NB4 (cell line): ENCODE measurements at regions not wholly inside any gene's neighbourhood (a gene's known extent, or its start where the extent isn't known, plus 50 kb on each side); places are given as distances from the start of the nearest gene placed in this dataset.

Experiments used
- DNase-seq: peaks from one replicate; pipeline ENCODE4 v3.0.0; 2010; ENCODE audit warnings: low read depth
- H3K4me3 ChIP-seq: one replicate; pipeline ENCODE4 v1.5.1; 2011; ENCODE audit warnings: mild to moderate bottlenecking, low read depth, low read length, moderate library complexity
- CTCF ChIP-seq: IDR thresholded peaks from one replicate; pipeline ENCODE4 v1.5.1; 2012; ENCODE audit warnings: low read depth, low read length
- MAX ChIP-seq: IDR thresholded peaks from 2 replicates; pipeline ENCODE4 v1.6.1; 2011; ENCODE audit warnings: low read depth, low read length
- MYC ChIP-seq: IDR thresholded peaks from 2 replicates; pipeline ENCODE4 v1.6.1; 2011; ENCODE audit warnings: low read depth, low read length
- POLR2A ChIP-seq: IDR thresholded peaks from 2 replicates; pipeline ENCODE4 v1.6.1; 2011; ENCODE audit warnings: mild to moderate bottlenecking; ENCODE audit not compliant: insufficient read length; ENCODE audit errors: extremely low read depth

- TF ChIP-seq MYC (no peak), MAX (no peak), POLR2A (no peak), CTCF (no peak)
- DNase-seq, result no peak
- no peak overlapping the region for H3K4me3 ChIP-seq
These were observed 366.9 kb upstream of the ZEB2 start for GRCh38 chr2:144886862-144887261.

- TF ChIP-seq POLR2A, result no peak
- no peak for DNase-seq
- no peak overlapping the region for H3K4me3 ChIP-seq
These were observed 358.0 kb upstream of the ZEB2 start for GRCh38 chr2:144877893-144878292.

GRCh38 chr2:144876013-144876412, 356.1 kb upstream of the ZEB2 start:
- H3K4me3 ChIP-seq, result no peak overlapping the region
- TF ChIP-seq CTCF (no peak), MAX (no peak), POLR2A (no peak), MYC (no peak)
- DNase-seq, result no peak

- no peak for DNase-seq
- TF ChIP-seq CTCF (no peak), MYC (no peak), POLR2A (no peak), MAX (no peak)
- no peak overlapping the region for H3K4me3 ChIP-seq
These were observed 355.5 kb upstream of the ZEB2 start for GRCh38 chr2:144875290-144875969.

- TF ChIP-seq POLR2A, result no peak
- TF ChIP-seq MAX, result no peak
- TF ChIP-seq CTCF, result no peak
- TF ChIP-seq MYC, result no peak
- DNase-seq, result no peak
- H3K4me3 ChIP-seq, result no peak overlapping the region
These were observed 345.8 kb upstream of the ZEB2 start for GRCh38 chr2:144865670-144866069.

- no peak for DNase-seq
- no peak overlapping the region for H3K4me3 ChIP-seq
- TF ChIP-seq MAX (no peak), POLR2A (no peak), MYC (no peak)
These were observed 339.8 kb upstream of the ZEB2 start for GRCh38 chr2:144859716-144860115.

GRCh38 chr2:144858211-144858610, 338.3 kb upstream of the ZEB2 start:
- H3K4me3 ChIP-seq, result no peak overlapping the region
- no peak for DNase-seq
- no peak for TF ChIP-seq POLR2A
- no peak for TF ChIP-seq MAX
- TF ChIP-seq CTCF, result no peak
- no peak for TF ChIP-seq MYC
